ENCODE measurements at regions not wholly inside any gene's neighbourhood (a gene's known extent, or its start where the extent isn't known, plus 50 kb on each side); places are given as distances from the start of the nearest gene placed in this dataset.

DNA sequence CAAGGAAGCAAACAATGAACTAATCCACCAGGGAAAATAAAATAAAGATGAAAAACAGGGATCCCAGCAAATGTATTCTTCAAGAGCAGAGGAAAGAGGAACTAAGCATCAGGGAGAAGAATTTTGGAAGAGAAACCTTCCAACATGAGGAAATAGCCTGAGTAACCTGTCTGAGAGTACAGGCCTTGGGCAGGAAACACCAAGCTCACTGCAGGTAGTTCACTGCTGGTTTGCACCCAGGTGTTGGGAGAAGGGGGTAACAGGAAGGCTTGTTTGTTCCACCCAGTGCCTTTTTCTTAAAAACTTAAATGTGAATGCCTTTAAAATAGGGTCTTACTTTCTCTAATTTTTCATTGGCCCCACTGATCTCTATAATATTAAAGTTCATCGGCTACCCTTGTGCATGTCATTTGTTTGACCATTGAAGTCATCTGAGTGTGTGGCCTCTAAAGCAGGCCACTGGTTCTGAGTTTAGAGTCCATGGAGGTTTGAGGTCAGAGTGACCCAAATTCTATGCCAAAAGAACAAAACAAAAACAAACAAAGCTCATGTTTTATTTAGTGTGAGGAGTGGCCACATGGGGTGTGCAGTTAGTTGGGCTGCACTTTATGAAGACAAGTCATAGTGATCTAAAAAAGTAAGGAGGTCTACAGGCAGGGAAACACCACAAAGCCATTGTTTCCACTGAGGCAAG is 62.9 kb upstream of the COX10 start:
- no peak for TF ChIP-seq REST (IDR thresholded peaks at IDR 0.05; ENCODE audit: low read depth)
- no peak for TF ChIP-seq EP300 (IDR thresholded peaks at IDR 0.05; ENCODE audit: borderline replicate concordance)
- no peak for TF ChIP-seq CEBPB (IDR thresholded peaks at IDR 0.05)
- TF ChIP-seq EGR1 (IDR thresholded peaks at IDR 0.05) = no peak
- no peak for TF ChIP-seq CREB1 (IDR thresholded peaks at IDR 0.05; ENCODE audit: low read depth)
- TF ChIP-seq YY1 (IDR thresholded peaks at IDR 0.05; ENCODE audit: low read depth) = no peak
- TF ChIP-seq RAD21 (IDR thresholded peaks at IDR 0.05; ENCODE audit: low read depth) = no peak
- TF ChIP-seq TCF12 (IDR thresholded peaks at IDR 0.05; ENCODE audit: low read depth) = no peak
- no peak for TF ChIP-seq FOXM1 (IDR thresholded peaks at IDR 0.05; ENCODE audit: borderline replicate concordance, low read depth)
